IgD-negative memory B cell (primary cell): ENCODE measurements at regions not wholly inside any gene's neighbourhood (a gene's known extent, or its start where the extent isn't known, plus 50 kb on each side); places are given as distances from the start of the nearest gene placed in this dataset.

ENCODE experiments used
- H3K27ac Mint-ChIP-seq, 3 donors: one replicate each; pipeline ENCODE4 v1.8.0; 2020 to 2022; ENCODE audit warnings: mild to moderate bottlenecking in 3 of 3, mixed read lengths in 3 of 3, moderate library complexity in 1 of 3
- H3K27me3 Mint-ChIP-seq: one replicate; pipeline ENCODE4 v1.8.0; 2021; ENCODE audit warnings: mixed read lengths
- H3K36me3 Mint-ChIP-seq: one replicate; pipeline ENCODE4 v1.8.0; 2020; ENCODE audit warnings: mild to moderate bottlenecking, mixed read lengths
- H3K4me1 Mint-ChIP-seq, 3 donors: one replicate each; pipeline ENCODE4 v1.8.0; 2020 to 2022; ENCODE audit warnings: mixed read lengths in 3 of 3, mild to moderate bottlenecking in 1 of 3
- H3K4me3 Mint-ChIP-seq, 4 donors: one replicate each; pipeline ENCODE4 v1.8.0; 2020 to 2022; ENCODE audit warnings: mild to moderate bottlenecking in 4 of 4, mixed read lengths in 4 of 4, moderate library complexity in 3 of 4
- H3K9me3 Mint-ChIP-seq, 3 donors: one replicate each; pipeline ENCODE4 v1.8.0; 2020 to 2021; ENCODE audit warnings: mixed read lengths in 3 of 3, mild to moderate bottlenecking in 1 of 3

DNA sequence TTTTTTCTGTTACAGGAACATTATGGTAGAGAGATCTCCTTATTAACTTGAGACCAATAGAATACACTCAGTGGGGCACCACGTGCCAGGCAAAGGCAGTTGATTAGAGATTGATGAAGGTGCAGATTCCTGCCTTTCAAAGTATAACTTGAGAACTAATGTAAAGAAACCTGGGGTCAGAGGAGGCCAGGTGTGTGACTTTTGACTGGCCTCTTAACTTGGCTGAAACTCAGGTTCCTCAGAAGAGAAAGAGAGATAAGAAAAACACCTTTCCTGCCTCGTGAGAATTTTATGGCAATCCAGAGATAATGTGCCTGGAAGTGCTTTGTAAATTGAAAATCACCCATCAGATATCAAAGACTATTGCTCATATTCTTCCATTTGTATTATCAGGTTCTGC, 110.7 kb upstream of the GZMB start:
- peaks cover 2 to 9% (median 4%) of the 10 kb centered on the region in 3 donors for H3K9me3 Mint-ChIP-seq
- no peaks in the 10 kb centered on the region for H3K36me3 Mint-ChIP-seq
- H3K4me1 Mint-ChIP-seq, result no peaks in the 10 kb centered on the region
- no peak overlapping the region for H3K27ac Mint-ChIP-seq
- peak overlapping the region in 1 of 4 donors; percentile 18 for H3K4me3 Mint-ChIP-seq
- peaks cover 7% of the 10 kb centered on the region for H3K27me3 Mint-ChIP-seq

DNA sequence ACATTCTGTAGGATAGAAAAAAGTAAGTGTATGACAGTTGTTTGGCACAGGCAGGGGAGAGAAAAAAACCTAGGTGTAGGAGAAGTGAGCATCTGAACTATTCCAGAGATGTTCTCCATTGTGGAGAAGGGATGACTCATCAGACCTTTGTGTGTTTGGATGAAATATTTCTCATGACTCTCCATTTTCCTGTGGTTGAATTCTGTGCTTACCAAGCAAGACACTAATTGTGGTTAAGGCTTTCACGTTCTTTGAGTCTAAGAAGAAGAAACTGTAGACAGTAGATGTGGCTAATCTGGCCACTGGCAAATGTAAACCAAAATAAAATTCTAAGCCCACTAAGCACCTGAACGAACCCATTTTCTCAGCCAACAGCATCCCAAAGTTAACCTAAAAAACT, 107.9 kb upstream of the GZMB start:
- Mint-ChIP-seq H3K4me1 (no peaks in the 10 kb centered on the region), H3K27ac (no peak overlapping the region), H3K4me3 (no peak overlapping the region), H3K36me3 (no peaks in the 10 kb centered on the region), H3K27me3 (peaks cover 6% of the 10 kb centered on the region), H3K9me3 (peaks cover 0 to under 1% (median 0%) of the 10 kb centered on the region in 3 donors)

DNA sequence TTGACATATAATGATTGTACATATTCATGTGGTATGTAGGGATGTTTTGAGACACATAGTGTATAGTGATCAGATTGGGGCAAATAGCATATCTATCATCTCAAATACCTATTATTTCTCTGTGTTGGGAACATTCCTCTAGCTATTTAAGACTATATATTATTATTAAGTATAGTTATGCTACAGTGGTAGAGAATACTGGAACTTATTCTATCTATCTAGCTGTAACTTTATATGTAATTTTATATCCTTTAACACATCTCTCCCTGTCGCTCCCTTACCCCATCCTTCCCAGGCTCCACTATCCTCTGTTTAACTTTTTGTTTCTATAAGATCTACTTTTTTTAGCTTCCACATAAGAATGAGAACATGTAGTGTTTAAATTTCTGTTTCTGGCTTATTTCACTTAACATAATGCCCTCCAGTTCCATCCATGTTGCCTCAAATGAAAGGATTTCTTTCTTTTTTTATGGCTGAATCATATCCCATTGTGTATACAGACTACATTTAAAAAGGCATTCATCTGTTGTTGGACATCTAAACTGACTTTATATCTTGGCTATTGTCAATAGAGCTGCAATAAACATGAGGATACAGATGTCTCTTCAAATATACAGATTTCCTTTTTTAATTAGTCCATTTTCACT, 102.1 kb upstream of the GZMB start:
- Mint-ChIP-seq H3K36me3 (no peaks in the 10 kb centered on the region), H3K27me3 (peaks cover 1% of the 10 kb centered on the region), H3K9me3 (peaks cover 0 to 6% (median 0%) of the 10 kb centered on the region in 3 donors), H3K4me3 (no peak overlapping the region), H3K27ac (no peak overlapping the region), H3K4me1 (peaks cover 0 to 3% (median 0%) of the 10 kb centered on the region in 3 donors)

DNA sequence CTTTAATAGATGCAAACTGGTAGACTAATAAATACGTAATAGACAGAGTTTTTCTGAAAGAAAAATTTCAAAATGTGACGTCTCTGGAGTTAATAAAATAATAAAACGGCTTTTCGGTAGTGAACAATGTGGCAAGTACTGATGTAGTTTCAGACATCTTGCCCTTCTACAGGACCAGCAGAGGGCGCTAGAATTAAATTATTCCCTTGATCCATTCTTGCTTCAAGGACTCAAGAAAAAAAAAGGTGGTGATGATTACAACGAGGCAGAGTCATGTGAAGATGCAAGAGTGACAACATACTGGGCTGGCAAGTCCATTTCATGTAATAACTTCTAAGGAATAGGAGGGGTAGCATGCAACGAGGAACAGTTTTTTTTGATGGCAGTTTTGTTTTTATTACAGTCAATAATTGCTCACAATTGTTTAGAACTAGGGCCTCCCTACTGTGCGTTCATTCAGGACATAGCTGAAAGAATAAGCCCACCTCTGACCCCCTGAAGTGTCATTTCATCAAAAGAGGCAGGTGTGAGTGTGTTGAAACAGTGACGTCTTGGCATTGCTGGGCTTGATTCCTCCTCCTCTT, 101.0 kb upstream of the GZMB start:
- Mint-ChIP-seq H3K4me3 (no peak overlapping the region), H3K4me1 (peaks cover 0 to 3% (median 0%) of the 10 kb centered on the region in 3 donors), H3K27ac (no peak overlapping the region), H3K9me3 (peaks cover 0 to 6% (median 2%) of the 10 kb centered on the region in 3 donors), H3K27me3 (peaks cover 1% of the 10 kb centered on the region), H3K36me3 (no peaks in the 10 kb centered on the region)

DNA sequence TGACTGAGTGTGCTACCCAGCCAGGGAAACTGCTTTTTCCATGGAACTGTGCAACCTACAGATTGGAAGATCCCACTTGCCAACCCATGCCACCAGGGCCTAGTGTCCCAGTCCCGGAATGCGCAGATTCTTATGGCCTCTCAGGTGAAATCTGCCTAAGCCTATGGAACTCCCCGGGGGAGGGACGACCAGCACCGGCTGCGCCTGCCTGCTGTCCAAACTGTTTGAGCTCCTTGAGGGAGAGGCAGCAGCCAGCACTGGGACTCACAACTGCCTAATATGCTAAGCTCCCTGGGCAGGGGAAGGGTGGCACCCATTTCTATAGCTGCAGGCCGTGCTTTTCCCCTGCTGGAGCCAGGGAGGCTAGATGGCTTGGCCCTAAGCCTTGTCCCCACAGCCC, 92.5 kb upstream of the GZMB start:
- Mint-ChIP-seq H3K4me1 (no peaks in the 10 kb centered on the region), H3K27me3 (peaks cover 3% of the 10 kb centered on the region), H3K9me3 (peaks cover 0 to 9% (median 9%) of the 10 kb centered on the region in 3 donors), H3K4me3 (no peak overlapping the region), H3K36me3 (no peaks in the 10 kb centered on the region), H3K27ac (no peak overlapping the region)

DNA sequence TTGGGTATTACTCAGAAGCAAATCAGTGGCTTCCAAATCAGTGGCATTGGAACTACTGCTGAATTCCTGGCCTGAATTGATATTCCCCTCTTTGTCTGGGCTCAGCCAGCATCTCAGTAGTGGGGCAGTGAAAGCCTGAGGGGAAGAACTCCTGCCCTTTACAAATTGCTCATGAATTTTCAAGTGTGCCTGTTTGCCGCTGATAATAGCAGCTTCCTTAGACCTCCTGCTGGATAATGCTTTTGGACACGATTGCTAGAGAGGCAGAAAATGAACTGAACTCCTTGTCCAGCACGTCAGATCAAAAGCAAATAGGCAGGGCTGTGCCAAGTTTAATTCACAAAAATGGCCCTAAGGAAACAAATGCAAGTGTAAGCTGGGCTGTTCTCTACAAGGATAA, 91.3 kb upstream of the GZMB start:
- H3K36me3 Mint-ChIP-seq, result no peaks in the 10 kb centered on the region

DNA sequence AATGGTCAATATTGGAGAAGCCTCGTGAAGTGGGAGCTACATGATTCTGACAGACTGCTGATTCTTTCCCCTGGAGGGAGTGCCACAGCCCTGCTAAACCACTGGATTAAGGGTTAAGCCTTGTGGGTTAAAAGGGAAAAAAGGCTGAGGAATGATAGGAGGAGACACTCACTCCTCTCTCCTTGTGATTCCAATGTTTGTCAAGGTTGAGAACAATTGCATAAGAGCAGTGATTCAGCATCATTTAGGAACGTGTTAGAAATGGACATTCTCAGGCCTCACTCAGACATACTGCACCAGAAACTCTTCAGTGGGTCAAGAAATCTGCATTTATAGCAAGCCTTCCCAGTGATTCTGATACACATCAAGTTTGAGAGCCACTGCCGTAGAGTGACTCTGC, 87.8 kb upstream of the GZMB start:
- Mint-ChIP-seq H3K27ac (no peak overlapping the region), H3K4me3 (no peak overlapping the region), H3K9me3 (no peaks in the 10 kb centered on the region), H3K36me3 (no peaks in the 10 kb centered on the region), H3K4me1 (no peaks in the 10 kb centered on the region), H3K27me3 (peaks cover 9% of the 10 kb centered on the region)

More for the DNA sequence above, 91.3 kb upstream of the GZMB start:
- Mint-ChIP-seq H3K27me3 (peaks cover 7% of the 10 kb centered on the region), H3K27ac (no peak overlapping the region), H3K4me1 (no peaks in the 10 kb centered on the region), H3K9me3 (peaks cover 0 to 9% (median 8%) of the 10 kb centered on the region in 3 donors), H3K4me3 (no peak overlapping the region)

DNA sequence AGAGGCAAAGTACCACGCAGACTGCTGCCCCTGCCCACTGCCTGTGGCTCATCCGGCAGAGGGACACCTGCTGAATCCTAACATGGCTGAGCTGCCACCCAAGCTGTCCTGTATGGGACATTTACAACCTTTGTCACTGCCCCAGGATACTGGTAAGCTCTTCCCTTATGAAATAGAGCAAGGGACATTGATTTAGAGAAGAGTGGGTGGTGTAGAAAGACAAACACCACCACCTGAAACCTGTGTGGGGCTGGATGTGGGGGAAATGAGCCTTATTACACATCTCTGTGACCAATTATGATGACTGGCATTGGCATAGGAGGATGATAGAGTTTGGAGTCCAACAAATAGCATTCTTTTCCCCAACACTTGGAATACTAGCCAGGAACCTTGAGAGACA, 81.2 kb upstream of the GZMB start:
- Mint-ChIP-seq H3K27ac (peak overlapping the region in 1 of 3 donors; percentile 11), H3K36me3 (peaks cover 2% of the 10 kb centered on the region), H3K4me3 (no peak overlapping the region), H3K4me1 (peaks cover 6 to 14% (median 8%) of the 10 kb centered on the region in 3 donors), H3K27me3 (peaks cover 10% of the 10 kb centered on the region), H3K9me3 (no peaks in the 10 kb centered on the region)

DNA sequence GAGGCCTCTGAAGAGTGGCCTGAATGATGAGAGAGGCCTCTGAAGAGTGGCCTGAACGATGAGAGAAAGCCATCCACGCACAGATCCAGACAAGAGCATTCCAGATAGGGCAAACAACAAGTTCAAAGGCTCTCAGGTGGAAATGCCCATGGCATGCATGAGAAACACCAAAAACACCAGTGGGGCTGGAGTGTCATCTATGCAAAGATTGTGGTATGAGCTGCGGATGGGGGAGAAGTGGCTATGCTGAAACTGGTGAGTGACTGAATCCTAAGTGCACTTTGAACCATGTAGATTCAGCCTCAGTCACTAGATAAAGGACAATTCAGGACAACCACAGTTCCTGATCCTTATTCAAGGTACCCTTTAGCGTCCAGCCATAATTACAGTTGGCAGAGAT, 79.4 kb upstream of the GZMB start:
- H3K27ac Mint-ChIP-seq, result peak overlapping the region in 1 of 3 donors; percentile 27
- H3K27me3 Mint-ChIP-seq, result peaks cover 10% of the 10 kb centered on the region
- no peaks in the 10 kb centered on the region for H3K9me3 Mint-ChIP-seq
- H3K36me3 Mint-ChIP-seq, result peaks cover 2% of the 10 kb centered on the region
- H3K4me3 Mint-ChIP-seq, result no peak overlapping the region
- H3K4me1 Mint-ChIP-seq, result peaks cover 6 to 14% (median 8%) of the 10 kb centered on the region in 3 donors

DNA sequence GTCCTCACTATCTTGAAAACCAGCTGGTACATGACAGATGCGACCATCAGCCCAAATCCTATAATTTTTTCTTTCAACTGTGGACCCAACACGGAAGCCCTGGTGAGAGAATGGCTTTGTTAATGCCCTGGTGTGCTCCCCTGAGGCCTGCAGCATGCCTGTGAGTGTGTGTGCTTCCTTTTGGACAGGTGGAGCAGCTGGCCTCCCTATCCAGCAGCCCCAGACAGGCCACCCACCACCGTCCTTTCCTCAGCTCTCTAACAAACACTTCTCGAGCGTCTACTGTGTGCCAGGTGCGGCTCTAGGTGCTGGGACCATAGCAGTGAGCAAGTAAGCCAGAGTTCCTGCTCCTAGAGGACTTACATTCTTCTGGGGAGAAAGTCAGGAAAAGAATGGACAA, 78.9 kb upstream of the GZMB start:
- Mint-ChIP-seq H3K4me1 (peaks cover 7 to 14% (median 8%) of the 10 kb centered on the region in 3 donors), H3K4me3 (no peak overlapping the region), H3K27me3 (peaks cover 10% of the 10 kb centered on the region), H3K27ac (peak overlapping the region in 1 of 3 donors; percentile 27), H3K36me3 (peaks cover 2% of the 10 kb centered on the region), H3K9me3 (no peaks in the 10 kb centered on the region)

DNA sequence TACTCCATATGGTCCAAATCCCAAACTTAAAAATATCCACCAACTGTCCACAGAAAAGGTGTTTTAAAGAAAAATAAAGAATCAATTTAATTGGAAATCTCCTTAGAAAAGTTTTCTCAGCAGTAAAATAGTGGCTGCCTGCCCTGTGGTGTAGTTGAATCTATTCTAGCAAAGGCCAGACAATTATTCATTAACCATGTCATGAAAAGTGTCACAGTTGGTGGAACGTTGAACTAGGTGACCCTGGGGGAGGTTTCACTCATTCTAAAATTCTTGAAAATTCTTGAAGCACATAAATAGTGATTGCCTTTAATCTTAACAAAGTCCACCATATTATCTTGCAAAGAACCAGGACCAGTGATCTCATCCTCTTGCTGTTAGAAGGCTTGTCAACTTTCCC, 78.4 kb upstream of the GZMB start:
- Mint-ChIP-seq H3K9me3 (no peaks in the 10 kb centered on the region), H3K36me3 (peaks cover 2% of the 10 kb centered on the region)

DNA sequence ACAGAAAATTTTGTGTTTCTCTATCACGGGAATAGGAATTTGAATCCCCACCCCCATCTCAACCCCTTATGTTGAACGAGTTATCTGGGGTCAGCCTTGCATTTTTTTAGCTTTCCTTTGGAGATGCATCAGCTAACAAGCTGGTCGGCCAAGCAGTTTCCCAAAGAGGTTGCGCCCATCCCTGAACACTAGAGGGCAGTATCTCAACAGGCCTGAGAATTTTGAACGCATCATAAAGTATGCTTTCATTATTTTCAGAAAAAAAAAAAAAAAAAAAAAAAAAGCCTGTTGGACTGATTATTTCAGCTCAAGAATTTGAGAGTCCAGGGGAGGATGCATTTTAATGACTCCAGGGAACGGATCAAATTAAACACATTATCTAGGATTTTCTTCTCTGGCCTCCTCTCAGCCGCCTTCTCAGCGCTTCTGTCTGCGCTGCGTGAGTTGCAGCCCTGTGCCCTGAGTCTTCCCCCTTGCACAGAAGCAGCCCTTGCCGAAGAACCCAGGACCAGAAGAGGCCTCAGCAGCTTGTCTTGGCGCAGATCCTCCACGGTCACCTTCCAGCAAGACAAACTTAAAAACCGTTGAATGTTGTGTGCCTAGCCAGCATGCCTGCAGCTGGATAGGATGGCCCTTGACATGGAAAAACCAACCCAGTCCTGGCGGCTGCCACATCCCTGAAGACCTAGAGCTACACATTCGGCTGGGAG, 76.6 kb upstream of the GZMB start:
- Mint-ChIP-seq H3K27me3 (peaks cover 4% of the 10 kb centered on the region), H3K27ac (peak overlapping the region in 1 of 3 donors; percentile 23), H3K36me3 (peaks cover 2% of the 10 kb centered on the region), H3K4me3 (peak overlapping the region in 1 of 4 donors; percentile 47), H3K4me1 (peaks cover 17 to 26% (median 21%) of the 10 kb centered on the region in 3 donors), H3K9me3 (peaks cover 0 to 5% (median 0%) of the 10 kb centered on the region in 3 donors)

More for the DNA sequence above, 78.4 kb upstream of the GZMB start:
- peaks cover 8 to 14% (median 9%) of the 10 kb centered on the region in 3 donors for H3K4me1 Mint-ChIP-seq
- peaks cover 10% of the 10 kb centered on the region for H3K27me3 Mint-ChIP-seq
- H3K27ac Mint-ChIP-seq, result no peak overlapping the region
- peak overlapping the region in 1 of 4 donors; percentile 18 for H3K4me3 Mint-ChIP-seq

DNA sequence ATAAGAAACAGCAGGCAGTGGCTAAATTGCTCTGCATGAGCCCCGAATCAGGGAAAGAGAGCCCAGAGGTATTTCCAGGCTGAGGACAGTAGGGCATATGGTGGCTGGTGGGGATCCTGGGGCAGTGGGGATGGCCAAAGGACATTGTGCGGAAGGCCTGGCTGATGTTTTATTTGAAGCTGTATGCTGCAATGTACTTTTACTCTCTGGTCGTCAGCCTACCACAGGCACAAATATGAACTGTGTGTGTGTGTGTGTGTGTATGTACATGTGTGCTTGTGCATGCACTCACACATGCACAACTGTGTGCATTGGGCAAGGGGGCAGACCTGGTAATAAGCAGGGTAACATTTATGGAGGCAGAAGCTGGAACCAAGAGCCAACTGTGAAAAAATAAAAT, 74.7 kb upstream of the GZMB start:
- no peak overlapping the region for H3K4me3 Mint-ChIP-seq
- H3K9me3 Mint-ChIP-seq, result peaks cover 0 to 5% (median 0%) of the 10 kb centered on the region in 3 donors
- H3K36me3 Mint-ChIP-seq, result peaks cover 2% of the 10 kb centered on the region
- H3K27ac Mint-ChIP-seq, result no peak overlapping the region
- no peaks in the 10 kb centered on the region for H3K27me3 Mint-ChIP-seq
- peaks cover 31 to 40% (median 37%) of the 10 kb centered on the region in 3 donors for H3K4me1 Mint-ChIP-seq

DNA sequence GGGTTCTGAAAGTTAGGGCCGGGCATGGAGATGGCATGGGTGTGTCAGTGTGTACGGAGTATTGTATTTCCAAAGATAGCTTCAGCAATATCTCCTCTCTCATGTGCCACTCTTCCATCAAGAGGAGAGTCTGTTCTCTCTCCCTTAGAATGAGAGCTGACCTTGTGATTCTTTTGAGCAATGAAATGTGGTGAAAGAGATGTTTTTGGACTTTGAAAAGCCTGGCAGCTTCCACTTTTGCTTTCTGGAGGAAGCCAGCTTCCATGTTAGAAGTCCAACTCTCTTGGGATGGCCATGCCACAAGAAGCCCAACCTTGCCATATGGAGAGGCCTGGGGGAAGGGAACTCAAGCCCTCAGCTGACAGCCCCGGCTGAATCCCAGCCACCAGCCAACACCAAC, 72.4 kb upstream of the GZMB start:
- H3K27me3 Mint-ChIP-seq, result no peaks in the 10 kb centered on the region
- H3K27ac Mint-ChIP-seq, result peak overlapping the region in 1 of 3 donors; percentile 92
- no peaks in the 10 kb centered on the region for H3K36me3 Mint-ChIP-seq
- H3K4me3 Mint-ChIP-seq, result no peak overlapping the region
- peaks cover 28 to 40% (median 31%) of the 10 kb centered on the region in 3 donors for H3K4me1 Mint-ChIP-seq
- peaks cover 0 to 5% (median 0%) of the 10 kb centered on the region in 3 donors for H3K9me3 Mint-ChIP-seq

DNA sequence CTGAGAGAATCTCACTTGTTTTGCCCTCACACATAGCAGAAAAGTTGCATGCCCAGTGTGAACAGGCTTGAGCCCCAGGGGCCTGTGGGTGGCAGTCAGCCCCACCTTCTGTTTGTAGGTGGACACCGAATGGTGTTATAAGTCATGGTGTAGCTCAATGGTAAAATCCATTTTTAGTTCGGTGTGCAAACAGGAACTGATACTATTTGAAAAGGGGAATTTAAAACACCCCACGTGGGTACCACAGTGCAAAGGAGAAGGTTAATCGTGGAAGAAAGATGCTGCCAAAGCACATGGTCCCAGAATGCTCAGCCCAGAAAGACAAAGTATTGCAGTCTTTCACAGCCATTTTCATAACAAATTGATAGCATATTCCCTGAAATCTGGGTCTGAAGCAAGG, 71.8 kb upstream of the GZMB start:
- Mint-ChIP-seq H3K27me3 (no peaks in the 10 kb centered on the region), H3K4me3 (peak overlapping the region in 2 of 4 donors; percentile 72 to 80)

More for the DNA sequence above, 71.8 kb upstream of the GZMB start:
- H3K27ac Mint-ChIP-seq, result peak overlapping the region; percentile 14 to 92 (median 88)
- peaks cover 0 to 5% (median 0%) of the 10 kb centered on the region in 3 donors for H3K9me3 Mint-ChIP-seq
- H3K36me3 Mint-ChIP-seq, result no peaks in the 10 kb centered on the region
- H3K4me1 Mint-ChIP-seq, result peaks cover 31 to 44% (median 31%) of the 10 kb centered on the region in 3 donors
